ENCODE measurements at regions not wholly inside any gene's neighbourhood (a gene's known extent, or its start where the extent isn't known, plus 50 kb on each side); places are given as distances from the start of the nearest gene placed in this dataset.

DNA sequence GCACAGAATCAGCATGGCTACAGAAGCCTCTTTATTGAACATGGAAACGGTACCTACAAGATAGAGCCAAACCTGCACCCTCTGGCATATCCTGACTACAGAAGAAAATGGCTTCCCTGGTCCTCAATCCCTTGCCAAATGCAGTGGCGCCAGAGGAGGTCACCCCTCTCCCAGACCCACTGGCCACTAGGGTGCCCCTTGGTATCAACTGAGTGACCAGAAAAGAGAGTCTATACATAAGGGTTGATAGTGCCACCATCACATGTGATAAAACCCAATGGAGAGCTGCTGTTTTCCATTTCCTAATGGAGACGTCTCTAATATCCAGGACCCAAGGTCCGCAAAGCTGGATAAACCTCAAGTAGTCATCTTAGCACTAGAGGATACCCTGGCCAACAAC lies 52.7 kb upstream of the ALK start:
- DNase-seq: no peak

DNA sequence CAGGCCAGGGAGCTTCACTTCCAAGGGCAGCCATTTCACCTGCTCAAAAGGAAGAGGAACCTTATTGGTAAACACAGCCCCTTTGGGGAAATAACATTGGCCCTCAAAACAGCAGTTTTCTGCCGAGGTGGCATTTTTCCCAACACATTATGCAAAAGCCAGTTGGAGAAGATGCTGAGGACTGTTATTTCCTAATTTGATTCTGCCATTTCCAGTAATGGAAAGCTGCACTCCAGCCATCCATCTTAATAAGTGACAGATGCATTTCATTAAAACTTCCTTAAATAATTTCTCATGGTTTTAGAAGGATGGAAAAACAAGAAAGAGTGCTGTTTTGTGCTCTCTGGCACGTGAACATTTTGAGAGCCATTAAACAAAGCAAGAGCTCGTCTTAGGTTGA lies 55.9 kb upstream of the ALK start:
- DNase-seq: no peak

DNA sequence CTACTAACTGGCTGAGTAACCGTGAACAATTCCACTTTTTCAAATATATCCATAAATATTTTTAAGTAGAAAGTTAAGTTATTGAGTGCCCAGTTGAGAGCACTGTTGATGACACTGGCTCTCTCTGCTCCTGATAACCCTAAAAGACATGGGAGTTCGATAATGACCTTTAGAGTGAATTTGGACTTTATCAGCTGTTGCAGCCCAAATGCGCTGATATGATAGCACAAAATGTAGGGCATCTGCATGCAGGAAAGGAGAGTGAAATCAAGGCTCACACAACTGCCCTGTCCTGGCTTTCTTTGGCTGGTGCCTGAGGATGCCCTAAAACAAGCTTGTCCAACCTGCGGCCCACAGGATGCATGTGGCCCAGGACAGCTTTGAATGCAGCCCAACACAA lies 60.0 kb upstream of the ALK start:
- DNase-seq: no peak

DNA sequence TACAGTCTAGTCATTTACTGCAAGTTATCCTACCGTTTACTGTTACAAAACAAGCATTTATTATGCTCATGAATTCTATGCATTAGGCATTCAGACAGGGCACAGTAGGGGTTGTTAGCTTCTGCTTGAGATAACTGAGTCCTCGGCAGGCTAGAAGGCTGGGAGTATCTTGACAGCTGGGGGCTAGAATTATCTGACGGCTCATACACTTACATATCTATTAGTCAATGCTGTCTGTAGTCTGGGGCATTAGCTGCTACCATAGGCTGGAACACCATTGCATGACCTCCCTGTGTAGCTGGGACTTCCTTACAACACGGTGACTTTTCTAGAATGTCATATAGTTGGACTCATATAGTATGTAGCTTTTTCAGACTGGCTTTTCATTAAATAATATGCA lies 61.9 kb upstream of the ALK start:
- no peak for DNase-seq

DNA sequence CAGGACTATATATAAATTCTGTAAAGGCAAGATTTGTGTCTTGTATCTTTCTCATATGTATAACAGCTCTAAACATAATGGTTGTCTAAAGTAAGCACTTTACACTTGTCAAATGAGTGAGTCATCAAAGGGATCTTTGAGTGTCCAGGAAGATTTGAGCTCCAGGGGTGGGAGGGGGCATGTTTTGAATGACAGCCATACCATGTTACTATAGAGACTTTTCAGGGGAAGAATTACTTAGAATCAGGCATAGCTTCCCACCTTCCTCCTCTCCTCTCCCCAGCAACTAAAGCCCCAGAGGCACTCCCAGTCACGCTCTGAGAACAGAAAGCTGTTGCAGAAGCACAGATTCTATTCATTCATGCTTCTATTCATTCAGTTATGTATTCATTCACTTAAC lies 65.8 kb upstream of the ALK start:
- DNase-seq: no peak

DNA sequence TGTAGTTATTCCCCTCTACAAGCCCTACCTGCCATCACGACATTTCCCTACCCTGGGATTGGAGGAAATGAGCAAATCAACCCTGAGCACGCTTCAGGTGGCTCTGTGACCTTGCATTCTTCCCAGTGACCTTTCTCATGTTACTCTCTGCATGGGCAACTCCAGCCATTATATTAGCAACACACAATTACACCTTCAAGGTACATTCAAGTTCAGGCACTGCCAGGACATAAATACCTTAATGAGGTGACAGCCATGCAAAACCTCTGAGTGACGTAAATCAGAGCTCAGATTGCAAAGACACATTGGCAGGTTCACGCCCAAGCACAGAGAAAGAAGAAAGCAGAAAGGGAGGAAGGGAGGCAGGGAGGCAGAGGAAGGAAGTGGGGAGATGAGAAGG lies 68.7 kb upstream of the ALK start:
- no peak for DNase-seq

DNA sequence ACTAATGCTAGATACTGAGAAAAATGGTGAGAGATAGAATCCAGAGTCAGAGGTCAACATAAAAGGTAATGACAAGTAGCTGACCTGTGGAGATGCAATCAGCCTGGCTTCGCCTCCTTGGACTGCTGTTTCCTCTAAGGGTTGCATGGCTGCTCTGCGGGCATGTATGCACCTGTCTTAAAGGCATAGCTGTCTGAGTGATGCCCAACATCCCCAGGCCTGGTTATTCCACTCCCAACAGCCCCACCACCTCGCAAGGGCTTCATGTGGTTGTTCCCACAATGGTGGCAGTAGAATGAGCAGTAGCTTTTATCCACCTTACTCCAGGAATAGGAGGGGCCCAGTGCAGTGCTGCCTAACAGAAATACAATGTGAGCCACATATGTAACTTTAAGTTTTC lies 69.7 kb upstream of the ALK start:
- no peak for DNase-seq

DNA sequence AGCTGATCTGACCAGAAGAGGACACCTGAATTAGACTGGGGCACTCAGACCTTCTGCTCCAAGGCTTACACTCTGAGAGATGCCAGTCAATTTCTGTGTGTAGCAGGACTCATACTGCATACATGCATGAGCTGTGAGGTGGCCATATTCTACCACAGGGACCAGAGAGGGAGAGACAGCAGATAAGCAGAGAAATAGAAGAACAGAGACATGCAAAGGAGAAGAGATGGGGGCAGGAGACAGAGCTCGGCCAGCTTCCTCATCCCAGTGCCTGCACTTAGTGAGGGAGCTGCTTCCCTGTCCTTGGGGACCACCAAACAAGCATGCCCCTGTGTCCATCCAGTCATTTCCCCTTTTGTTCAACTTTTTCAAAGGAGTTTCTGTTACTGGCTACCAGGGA lies 73.9 kb upstream of the ALK start:
- no peak for DNase-seq

DNA sequence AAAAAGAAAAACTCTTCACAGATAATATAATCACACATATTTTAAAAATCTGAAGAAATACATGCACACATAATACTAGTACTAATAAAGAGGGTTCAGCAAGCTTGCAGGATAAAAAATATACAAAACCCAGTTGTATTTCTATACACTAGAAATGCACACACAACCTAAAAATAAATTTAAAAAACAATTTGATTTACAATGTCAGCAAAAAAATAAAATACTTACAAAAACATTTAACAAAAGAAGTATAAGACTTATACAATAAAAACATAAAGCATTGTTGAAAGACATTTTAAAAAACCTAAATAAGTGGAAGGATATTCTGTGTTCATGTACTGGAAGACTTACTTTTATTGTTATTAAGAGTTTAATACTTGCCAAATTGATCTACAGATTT lies 81.7 kb upstream of the ALK start:
- DNase-seq: no peak

DNA sequence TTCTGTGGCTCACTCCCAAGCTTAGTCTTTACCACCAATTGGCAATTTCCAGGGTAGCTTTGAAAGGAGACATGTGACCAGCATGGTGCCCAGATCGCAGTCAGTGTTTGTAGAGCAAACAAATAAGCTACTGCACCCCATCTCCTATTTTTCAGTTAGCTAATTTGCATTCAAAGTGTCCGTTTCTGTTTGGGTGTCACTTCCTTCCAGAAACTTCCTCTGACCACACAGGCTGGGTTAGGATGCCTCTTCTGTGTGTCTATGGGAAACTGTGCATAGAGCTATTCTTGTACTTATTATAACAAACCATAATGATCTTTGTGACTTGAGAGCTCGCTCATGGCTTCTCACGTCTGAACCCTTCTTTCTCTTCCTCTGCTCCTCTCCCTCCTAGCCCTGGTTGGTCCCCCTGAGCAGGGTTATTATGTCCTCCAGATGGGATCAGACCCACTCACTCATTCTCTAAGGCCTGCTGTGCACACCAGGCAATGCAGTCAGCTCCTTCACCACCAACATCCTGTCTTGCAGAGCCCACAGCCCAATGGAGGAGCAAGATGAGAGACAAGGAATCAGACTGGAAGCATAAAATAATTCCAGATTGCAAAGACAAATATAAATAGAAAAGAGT lies 101.2 kb upstream of the ALK start:
- no peak for DNase-seq

DNA sequence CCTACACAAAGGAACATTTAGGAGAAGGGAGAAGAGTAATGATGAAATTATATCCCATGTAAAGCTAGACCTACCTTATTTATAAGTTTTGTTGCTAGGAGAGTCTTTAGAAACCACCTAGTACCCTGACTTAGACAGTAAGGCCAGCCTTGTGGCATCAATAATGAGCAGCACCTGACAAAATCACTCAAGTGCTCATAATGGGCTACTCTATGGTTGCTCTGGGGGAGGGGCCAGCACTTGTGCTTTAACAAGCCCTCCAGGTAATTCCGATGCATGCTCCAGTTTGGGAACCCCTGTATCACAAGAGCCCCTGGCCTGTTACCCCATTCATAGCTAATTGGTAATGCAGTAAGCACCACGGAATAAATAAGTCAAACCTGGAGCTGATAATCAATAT lies 102.9 kb upstream of the ALK start:
- no peak for DNase-seq

DNA sequence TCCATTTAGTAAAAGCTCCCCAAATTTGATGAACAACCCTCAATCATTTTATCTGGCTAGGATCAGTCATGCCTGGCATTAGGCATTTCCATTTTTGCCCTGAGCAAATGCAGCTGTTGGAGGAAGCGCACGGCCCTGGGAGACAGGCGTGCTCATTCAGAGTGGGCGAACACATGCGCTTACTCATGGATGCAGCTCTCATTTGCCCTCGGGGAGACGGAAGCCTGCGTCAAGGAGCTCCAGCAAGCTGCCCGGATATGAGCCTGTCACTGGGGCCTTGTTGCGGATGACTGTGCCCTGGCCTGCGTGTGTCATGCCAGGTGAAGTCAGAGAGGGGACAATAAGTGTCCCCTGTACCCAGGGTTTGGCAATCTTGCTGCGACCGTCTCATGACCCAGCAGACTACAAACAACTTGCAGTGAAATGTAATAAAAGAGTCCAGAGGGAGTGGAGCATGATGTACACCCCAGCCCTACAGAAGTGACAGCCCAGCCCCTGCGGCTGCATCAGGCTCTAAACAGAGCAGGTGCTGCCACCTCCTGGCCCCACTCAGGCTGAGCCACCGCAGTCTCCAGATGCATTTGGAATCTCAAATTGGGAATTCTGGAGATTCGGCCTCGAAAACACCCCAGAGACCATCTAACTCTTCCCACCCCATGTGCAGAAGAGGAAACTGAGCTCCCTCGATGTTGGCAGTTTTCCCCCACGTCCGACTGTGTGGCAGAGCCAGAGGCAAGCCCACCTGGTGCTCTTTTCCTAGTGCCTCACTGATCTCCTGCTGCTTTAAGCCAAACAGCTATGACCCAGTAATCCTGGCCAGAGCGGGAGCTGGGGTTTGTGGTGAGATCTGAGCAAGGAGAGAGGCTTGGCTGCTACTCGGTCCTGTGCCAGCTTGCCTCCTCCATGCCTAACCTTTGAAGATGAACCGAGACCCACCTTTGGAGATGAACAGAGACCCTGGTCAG lies 105.0 kb upstream of the ALK start:
- DNase-seq: no peak

DNA sequence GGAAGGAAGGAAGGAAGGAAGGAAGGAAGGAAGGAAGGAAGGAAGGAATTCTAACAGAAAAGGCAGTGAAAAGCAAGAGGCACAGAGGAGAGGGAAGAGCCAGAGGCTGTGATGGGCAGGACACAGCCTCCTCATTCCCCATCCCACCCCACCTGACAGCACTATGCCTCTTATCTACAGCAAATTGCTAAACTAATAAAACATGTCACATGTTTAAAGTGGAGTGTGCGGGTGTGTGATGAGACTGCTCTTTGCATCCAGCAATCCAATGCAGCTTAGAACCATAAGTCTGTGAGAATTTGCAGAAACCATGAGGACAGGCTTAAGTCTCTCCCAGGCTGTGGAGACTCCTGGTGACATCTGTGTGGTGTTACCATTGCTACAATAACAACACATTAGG lies 108.4 kb upstream of the ALK start:
- no peak for DNase-seq

DNA sequence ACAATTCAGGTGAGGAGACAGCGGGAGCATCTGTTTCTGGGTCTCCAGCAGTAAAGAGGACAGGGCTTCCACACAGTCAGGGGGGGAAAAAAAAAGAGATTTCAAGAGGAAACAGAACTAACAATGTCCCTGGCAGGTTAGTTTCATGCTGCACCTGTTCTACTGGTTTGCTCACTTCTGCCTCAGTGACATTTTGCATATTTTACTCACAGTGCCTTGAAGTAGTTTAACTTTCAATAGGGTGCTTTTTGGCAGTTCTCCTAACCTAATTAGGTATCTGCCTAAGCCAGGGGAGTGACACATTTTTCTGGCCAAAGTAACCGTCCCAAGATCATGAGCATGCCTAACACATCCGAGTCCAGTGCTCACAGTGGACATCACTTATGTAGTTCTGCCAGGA lies 109.0 kb upstream of the ALK start:
- no peak for DNase-seq

DNA sequence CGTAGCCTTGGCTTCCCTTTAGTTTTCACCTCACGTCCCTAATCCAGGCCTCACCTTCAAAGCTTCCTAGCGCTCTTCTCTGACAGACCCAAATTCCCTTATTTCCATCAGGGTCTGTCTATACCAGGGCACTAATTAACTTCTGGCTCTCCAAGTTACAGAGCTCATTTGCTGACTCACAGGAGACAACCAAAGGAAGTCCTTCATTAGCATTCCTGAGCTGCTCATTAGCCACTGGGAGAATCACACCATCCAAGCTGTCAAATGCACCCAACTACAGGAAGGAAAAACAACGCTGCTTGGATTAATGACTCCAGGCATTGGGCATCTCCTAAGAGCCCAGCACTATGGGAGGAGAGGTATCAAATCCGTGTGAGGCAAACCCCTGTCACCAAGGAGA lies 109.8 kb upstream of the ALK start:
- DNase-seq: no peak

DNA sequence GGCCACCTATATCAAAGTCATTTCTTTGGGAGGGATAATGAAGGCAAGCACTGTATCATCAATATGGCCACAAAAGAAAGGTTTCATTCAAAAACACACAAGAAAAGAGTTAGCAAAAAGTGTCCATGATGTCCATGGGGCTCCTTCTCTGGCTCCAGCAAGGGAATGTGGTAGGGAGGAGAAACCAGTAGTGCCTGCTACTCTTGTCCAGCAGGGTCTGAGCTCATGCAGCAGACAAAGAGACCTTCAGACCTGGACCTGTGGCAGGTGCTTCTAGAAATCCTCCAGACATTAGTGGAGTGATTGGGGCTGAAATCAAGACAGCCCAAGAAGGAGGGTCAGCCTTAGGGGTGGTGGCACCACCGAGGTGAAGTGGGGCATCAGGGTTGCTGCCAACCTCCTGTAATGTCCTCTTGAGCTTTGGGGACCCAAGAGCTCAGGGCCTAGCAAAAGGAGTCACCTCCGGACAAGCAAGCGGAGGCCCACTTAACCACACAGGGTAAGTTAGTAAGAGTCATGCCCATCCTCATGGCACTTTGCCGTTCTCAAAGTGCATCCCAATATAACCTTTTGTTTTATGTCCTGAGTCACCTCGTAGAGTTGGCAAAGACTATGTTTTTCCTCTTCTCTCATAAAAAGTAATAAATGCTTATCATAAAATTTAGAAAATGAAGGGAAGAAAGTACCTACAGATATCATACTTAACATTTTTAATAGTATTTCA lies 112.6 kb upstream of the YPEL5 start:
- DNase-seq: no peak

DNA sequence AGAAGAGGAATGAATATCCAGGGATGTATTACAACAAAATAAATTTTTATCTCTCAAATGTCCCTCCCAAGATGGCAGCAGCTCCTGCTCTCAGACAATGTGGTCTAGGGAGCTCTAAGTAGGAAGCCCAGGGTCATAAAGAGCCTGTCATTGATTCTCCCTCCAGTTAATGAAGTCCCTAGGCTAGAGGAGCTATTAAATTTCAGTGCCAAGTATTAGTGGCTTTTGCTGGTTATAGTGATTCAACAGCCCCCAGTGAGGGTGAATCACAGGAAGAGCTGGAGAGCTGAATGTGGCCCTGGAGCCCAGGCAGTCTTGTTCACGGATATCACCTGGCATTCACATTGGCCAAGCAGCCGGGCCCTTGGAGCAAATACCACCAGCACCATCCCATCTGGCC lies 109.8 kb upstream of the YPEL5 start:
- no peak for DNase-seq

DNA sequence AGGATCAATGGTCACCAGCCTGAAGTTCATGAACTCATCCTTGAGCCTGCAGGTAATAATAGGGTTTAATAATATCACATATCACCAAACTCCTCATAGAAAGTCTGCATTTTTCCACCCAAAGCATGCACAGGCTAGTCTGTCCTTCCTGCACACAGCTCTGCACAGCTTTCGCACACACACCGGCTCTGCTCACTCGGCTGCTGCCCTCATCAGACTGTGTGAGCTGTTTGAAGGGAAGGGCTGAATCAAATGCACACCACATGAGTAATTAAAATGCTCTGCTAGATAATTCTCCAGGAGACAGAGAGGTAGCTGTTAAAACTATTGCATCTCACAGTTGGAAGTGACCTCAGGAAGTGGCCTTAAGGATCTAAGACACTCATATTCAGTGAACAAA lies 108.4 kb upstream of the YPEL5 start:
- DNase-seq: no peak

DNA sequence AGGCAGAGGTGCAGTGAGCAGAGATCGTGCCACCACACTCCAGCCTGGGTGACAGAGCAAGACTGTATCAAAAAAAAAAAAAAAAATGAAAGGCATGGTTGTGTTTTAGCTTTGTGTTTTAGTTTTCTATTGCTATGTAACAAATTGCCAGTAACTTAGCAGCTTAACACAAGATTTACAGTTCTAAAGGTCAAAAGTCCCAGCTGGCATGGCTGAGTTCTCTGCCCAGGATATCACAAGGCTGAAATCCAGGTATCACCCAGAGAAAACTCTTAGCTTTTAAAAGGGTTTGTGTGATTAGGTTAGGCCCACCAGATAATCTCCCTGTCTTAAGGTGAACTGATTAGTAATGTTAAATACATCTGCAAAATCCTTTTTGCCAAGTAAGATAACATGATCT lies 107.7 kb upstream of the YPEL5 start:
- DNase-seq: no peak

DNA sequence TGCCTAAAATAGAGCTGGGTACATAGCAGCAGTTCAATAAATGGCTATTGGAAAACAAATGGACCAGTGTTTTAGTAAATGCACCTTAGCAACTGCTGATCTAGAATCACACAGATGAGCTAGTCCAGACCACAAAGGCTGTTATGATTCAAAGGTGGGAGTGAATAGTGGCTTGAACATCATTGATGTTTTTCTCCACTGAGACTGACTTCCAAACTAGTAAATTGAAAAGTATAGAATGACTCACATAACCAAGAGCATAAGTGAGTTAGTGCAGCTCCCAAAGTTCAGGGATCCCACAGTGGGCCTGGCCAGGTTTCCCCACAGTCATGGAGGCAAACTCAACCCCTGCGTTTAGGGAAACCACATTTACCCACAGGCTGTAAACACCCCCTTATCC lies 106.7 kb upstream of the YPEL5 start:
- peak; percentile 55 for DNase-seq

DNA sequence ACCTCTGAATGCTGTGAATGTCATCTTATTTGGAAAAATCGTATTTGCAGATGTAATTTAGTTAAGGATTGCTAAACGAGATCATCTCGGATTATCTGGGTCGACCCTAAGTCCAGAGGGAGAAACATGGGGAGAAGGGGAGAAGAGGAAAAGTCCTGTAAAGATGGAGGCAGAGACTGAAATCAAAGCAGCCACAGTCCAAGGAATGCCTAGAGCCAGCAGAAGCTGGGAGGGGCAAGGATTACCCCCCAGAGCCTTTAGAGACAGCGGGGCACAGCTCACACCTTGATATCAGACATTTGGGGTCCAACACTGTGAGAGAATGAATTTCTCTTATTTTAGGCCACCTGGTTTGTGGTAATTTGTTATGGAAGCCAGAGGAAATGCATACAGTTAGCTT lies 104.9 kb upstream of the YPEL5 start:
- no peak for DNase-seq

DNA sequence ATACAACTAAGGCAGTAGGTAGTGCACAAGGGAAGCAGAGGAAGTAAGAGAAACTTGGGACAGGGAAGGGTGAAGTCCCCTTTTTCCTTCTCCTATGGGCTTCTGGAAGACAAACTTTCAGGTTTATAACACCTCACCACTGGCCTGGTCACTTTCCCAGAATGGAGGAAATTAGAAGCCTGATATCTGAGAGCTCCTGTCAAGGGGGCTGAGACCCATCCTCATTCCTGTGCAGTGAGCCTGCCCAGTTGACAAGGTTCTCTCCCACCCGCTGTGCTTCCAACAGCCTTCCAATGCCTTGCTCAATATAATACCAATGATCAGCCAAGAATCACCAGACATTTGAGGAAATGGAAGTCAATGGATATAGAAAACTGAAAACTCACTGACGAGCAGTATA lies 100.4 kb upstream of the YPEL5 start:
- no peak for DNase-seq

DNA sequence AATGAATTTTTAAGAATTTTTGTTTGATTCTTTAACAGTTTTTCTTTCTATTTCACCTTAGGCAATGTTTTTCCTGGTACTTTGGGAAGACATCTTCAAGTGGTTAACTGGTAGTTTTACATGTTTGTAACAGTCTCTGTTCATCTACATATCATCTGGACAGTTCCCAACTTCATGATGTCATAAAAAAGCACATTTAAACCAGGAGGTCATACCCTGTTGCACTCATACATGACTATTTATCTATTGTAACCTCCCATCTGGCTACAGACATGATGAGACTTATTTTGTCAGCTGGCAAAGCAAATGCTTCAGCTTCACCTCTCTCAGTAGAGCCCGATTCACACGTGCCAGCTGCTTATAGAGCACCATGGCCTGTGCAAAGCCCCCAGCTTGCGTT lies 99.8 kb upstream of the YPEL5 start:
- no peak for DNase-seq

DNA sequence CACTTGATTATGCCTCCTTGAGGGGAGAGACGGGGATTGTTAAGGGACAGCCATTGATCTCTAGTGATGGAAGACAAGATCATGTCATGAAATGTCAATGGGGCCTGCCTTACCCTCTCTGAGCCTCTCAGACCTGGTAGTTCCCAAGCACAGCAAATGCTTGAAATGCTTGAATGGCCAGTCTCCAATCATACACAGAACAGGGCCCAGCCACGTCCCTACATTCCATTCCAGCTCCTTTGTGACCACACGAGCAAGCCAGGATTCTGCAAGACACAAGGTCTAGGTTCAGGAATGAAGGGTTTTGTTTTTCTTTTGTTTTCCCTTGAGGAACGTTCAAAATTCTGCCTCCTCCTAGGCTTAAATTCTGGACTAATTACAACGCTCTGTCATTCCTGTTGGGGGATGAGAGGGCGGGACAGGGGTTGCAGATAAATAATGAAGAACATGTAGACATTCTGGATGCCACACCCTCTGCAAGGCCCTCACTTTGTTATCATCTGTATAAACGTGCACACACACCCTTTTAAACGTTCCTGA lies 98.1 kb upstream of the YPEL5 start:
- no peak for DNase-seq

All from activated CD4-positive, alpha-beta T cell treated with anti-CD3 and anti-CD28 coated beads, Interleukin-2, amount 50 U/mL, for 16 hours (primary cell).